ENCODE measurements at regions not wholly inside any gene's neighbourhood (a gene's known extent, or its start where the extent isn't known, plus 50 kb on each side); places are given as distances from the start of the nearest gene placed in this dataset.

- TF ChIP-seq CTCF (IDR thresholded peaks at IDR 0.05) (no peak), POLR2A (IDR thresholded peaks at IDR 0.05) (no peak)
Observed at GRCh38 chr17:54493691-54494090, 407.0 kb upstream of the TOM1L1 start.

All from lower leg skin (tissue), 3 donors.